Neutrophil (primary cell): ENCODE measurements at regions not wholly inside any gene's neighbourhood (a gene's known extent, or its start where the extent isn't known, plus 50 kb on each side); places are given as distances from the start of the nearest gene placed in this dataset.

ENCODE experiments used
- H3K27ac ChIP-seq: fragments of 200-600 bp; sonication (generic); 2 replicates; pipeline ENCODE4 v1.5.1; 2016; ENCODE audit warnings: mild to moderate bottlenecking, moderate library complexity
- H3K27me3 ChIP-seq: fragments of 200-600 bp; sonication (generic); 2 replicates; pipeline ENCODE4 v1.6.0; 2016; ENCODE audit warnings: mild to moderate bottlenecking
- H3K36me3 ChIP-seq: fragments of 200-600 bp; sonication (generic); 2 replicates; pipeline ENCODE4 v1.5.1; 2017
- H3K4me1 ChIP-seq, 2 experiments: fragments of 200-600 bp in 1 of 2; sonication (generic) in 1 of 2; 1 replicate in 1 of 2; 2 replicates in 1 of 2; pipeline versions ENCODE4 v1.5.1 to v1.6.1; 2013 to 2016; ENCODE audit warnings: low read depth in 1 of 2, low read length in 1 of 2, mild to moderate bottlenecking in 1 of 2, moderate library complexity in 1 of 2; ENCODE audit not compliant: control insufficient read depth in 1 of 2, insufficient read depth in 1 of 2
- H3K4me3 ChIP-seq, 2 experiments: fragments of 200-600 bp in 1 of 2; sonication (generic) in 1 of 2; 1 replicate in 1 of 2; 2 replicates in 1 of 2; pipeline ENCODE4 v1.5.1; 2013 to 2016; ENCODE audit warnings: low read depth in 1 of 2, low read length in 1 of 2, mild to moderate bottlenecking in 1 of 2, moderate library complexity in 1 of 2
- H3K9me3 ChIP-seq: fragments of 200-600 bp; sonication (generic); 2 replicates; pipeline ENCODE4 v1.5.1; 2016
- CTCF ChIP-seq: fragments of 200-600 bp; sonication (generic); IDR thresholded peaks from 2 replicates; pipeline ENCODE4 v1.5.1; 2016; ENCODE audit warnings: antibody characterized with exemption

- H3K9me3 ChIP-seq: no peaks in the 10 kb centered on the region
Observed at GRCh38 chr7:131010717-131011431, 276.9 kb upstream of the KLF14 start.

GRCh38 chr7:131011432-131011742 is 277.4 kb upstream of the KLF14 start:
- Histone ChIP-seq H3K27me3 (no peaks in the 10 kb centered on the region), H3K4me1 (peaks cover 50 to 63% of the 10 kb centered on the region in 2 experiments), H3K9me3 (no peaks in the 10 kb centered on the region), H3K4me3 (peak overlapping the region in 1 of 2 experiments; percentile 23), H3K27ac (peak overlapping the region; percentile 59), H3K36me3 (peaks cover 16% of the 10 kb centered on the region)
- no peak for TF ChIP-seq CTCF

More at GRCh38 chr7:131010717-131011431, 276.9 kb upstream of the KLF14 start:
- TF ChIP-seq CTCF: no peak
- peaks cover 13% of the 10 kb centered on the region for H3K36me3 ChIP-seq
- H3K27ac ChIP-seq: peak overlapping the region; percentile 59
- peaks cover 50 to 63% of the 10 kb centered on the region in 2 experiments for H3K4me1 ChIP-seq
- peak overlapping the region in 1 of 2 experiments; percentile 23 for H3K4me3 ChIP-seq
- H3K27me3 ChIP-seq: no peaks in the 10 kb centered on the region

- no peak for TF ChIP-seq CTCF
- Histone ChIP-seq H3K4me1 (peaks cover 49 to 60% of the 10 kb centered on the region in 2 experiments), H3K27me3 (no peaks in the 10 kb centered on the region), H3K9me3 (no peaks in the 10 kb centered on the region), H3K36me3 (peaks cover 16% of the 10 kb centered on the region), H3K27ac (peak overlapping the region; percentile 48), H3K4me3 (no peak overlapping the region)
Observed at GRCh38 chr7:131011976-131012375, 278.0 kb upstream of the KLF14 start.

GRCh38 chr7:131012477-131013031 is 278.5 kb upstream of the KLF14 start:
- Histone ChIP-seq H3K27me3 (no peaks in the 10 kb centered on the region), H3K4me1 (peaks cover 44 to 55% of the 10 kb centered on the region in 2 experiments), H3K36me3 (peaks cover 16% of the 10 kb centered on the region), H3K9me3 (no peaks in the 10 kb centered on the region), H3K4me3 (no peak overlapping the region), H3K27ac (peak overlapping the region; percentile 48)
- TF ChIP-seq CTCF: no peak

GRCh38 chr7:131013716-131014115 is 279.7 kb upstream of the KLF14 start:
- H3K9me3 ChIP-seq: no peaks in the 10 kb centered on the region
- TF ChIP-seq CTCF: no peak
- no peak overlapping the region for H3K4me3 ChIP-seq
- no peaks in the 10 kb centered on the region for H3K27me3 ChIP-seq
- no peak overlapping the region for H3K27ac ChIP-seq
- H3K4me1 ChIP-seq: peaks cover 38 to 48% of the 10 kb centered on the region in 2 experiments
- H3K36me3 ChIP-seq: peaks cover 16% of the 10 kb centered on the region
